ENCODE measurements at regions not wholly inside any gene's neighbourhood (a gene's known extent, or its start where the extent isn't known, plus 50 kb on each side); places are given as distances from the start of the nearest gene placed in this dataset.

DNA sequence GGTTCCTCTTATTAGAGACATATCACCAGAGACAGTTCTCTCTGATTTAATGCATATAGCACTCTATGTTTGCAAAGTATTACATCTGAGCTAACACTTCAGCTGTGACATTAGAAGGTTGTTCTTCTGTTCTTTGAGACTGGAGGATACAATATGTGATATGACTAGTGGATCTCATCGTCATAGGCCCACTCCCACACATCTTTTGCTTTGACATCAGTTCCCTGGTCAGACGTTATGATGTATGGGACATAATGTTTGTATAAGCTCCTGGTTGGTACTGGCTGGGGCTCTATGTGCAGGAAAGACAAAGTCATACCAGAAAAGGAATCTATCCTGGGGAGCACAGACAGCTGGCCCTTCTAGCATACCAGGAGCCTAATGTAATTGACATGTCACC, 57.7 kb upstream of the MAML3 start (continued):
- no peak for TF ChIP-seq ESRRG (CRISPR knock-in tag; IDR thresholded peaks at IDR 0.05)

GRCh38 chr4:140211161-140211560, 57.2 kb upstream of the MAML3 start:
- no peak for ATAC-seq
- no peak for TF ChIP-seq RARB (CRISPR knock-in tag; IDR thresholded peaks at IDR 0.05)
- no peak for TF ChIP-seq ZFP3 (CRISPR knock-in tag; IDR thresholded peaks at IDR 0.05)
- no peak for TF ChIP-seq ESRRG (CRISPR knock-in tag; IDR thresholded peaks at IDR 0.05)
- TF ChIP-seq TOX (CRISPR knock-in tag; IDR thresholded peaks at IDR 0.05; ENCODE audit: borderline replicate concordance): no peak

DNA sequence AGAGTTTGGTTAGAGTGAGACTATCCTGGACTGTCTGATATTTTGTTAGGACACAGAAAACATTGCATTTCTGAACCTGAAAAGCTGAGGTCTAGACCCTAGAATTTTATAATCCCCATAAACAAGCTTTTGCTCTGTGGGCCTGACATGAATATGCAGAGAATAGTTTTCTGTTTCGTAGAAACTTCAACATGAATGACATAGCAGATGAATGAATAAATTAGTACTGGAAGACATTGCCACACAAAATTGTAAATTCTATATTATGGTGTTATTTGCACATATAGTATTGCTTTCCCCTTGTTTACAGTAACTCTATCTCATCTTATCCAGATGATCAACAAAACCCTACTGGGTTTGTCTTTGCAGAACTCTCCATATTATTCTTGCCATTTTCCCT, 54.9 kb upstream of the MAML3 start:
- no peak for ATAC-seq
- no peak for TF ChIP-seq TOX (CRISPR knock-in tag; IDR thresholded peaks at IDR 0.05; ENCODE audit: borderline replicate concordance)
- no peak for TF ChIP-seq ZFP3 (CRISPR knock-in tag; IDR thresholded peaks at IDR 0.05)
- TF ChIP-seq, protein P1, sequence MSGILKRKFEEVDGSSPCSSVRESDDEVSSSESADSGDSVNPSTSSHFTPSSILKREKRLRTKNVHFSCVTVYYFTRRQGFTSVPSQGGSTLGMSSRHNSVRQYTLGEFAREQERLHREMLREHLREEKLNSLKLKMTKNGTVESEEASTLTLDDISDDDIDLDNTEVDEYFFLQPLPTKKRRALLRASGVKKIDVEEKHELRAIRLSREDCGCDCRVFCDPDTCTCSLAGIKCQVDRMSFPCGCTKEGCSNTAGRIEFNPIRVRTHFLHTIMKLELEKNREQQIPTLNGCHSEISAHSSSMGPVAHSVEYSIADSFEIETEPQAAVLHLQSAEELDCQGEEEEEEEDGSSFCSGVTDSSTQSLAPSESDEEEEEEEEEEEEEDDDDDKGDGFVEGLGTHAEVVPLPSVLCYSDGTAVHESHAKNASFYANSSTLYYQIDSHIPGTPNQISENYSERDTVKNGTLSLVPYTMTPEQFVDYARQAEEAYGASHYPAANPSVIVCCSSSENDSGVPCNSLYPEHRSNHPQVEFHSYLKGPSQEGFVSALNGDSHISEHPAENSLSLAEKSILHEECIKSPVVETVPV (CRISPR knock-in tag; IDR thresholded peaks at IDR 0.05): no peak
- TF ChIP-seq ZC3H10 (CRISPR knock-in tag; IDR thresholded peaks at IDR 0.05): no peak
- TF ChIP-seq, protein P2, sequence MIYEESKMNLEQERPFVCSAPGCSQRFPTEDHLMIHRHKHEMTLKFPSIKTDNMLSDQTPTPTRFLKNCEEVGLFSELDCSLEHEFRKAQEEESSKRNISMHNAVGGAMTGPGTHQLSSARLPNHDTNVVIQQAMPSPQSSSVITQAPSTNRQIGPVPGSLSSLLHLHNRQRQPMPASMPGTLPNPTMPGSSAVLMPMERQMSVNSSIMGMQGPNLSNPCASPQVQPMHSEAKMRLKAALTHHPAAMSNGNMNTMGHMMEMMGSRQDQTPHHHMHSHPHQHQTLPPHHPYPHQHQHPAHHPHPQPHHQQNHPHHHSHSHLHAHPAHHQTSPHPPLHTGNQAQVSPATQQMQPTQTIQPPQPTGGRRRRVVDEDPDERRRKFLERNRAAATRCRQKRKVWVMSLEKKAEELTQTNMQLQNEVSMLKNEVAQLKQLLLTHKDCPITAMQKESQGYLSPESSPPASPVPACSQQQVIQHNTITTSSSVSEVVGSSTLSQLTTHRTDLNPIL (CRISPR knock-in tag; IDR thresholded peaks at IDR 0.05; ENCODE audit: low read depth): no peak
- TF ChIP-seq ZNF8 (CRISPR knock-in tag; IDR thresholded peaks at IDR 0.05): no peak
- TF ChIP-seq, protein P3, sequence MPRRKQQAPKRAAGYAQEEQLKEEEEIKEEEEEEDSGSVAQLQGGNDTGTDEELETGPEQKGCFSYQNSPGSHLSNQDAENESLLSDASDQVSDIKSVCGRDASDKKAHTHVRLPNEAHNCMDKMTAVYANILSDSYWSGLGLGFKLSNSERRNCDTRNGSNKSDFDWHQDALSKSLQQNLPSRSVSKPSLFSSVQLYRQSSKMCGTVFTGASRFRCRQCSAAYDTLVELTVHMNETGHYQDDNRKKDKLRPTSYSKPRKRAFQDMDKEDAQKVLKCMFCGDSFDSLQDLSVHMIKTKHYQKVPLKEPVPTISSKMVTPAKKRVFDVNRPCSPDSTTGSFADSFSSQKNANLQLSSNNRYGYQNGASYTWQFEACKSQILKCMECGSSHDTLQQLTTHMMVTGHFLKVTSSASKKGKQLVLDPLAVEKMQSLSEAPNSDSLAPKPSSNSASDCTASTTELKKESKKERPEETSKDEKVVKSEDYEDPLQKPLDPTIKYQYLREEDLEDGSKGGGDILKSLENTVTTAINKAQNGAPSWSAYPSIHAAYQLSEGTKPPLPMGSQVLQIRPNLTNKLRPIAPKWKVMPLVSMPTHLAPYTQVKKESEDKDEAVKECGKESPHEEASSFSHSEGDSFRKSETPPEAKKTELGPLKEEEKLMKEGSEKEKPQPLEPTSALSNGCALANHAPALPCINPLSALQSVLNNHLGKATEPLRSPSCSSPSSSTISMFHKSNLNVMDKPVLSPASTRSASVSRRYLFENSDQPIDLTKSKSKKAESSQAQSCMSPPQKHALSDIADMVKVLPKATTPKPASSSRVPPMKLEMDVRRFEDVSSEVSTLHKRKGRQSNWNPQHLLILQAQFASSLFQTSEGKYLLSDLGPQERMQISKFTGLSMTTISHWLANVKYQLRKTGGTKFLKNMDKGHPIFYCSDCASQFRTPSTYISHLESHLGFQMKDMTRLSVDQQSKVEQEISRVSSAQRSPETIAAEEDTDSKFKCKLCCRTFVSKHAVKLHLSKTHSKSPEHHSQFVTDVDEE (CRISPR knock-in tag; IDR thresholded peaks at IDR 0.05): no peak
- no peak for TF ChIP-seq ZNF565 (CRISPR knock-in tag; conservative IDR thresholded peaks at IDR 0.05; ENCODE audit: low read depth)
- TF ChIP-seq ZFP30 (CRISPR knock-in tag; IDR thresholded peaks at IDR 0.05): no peak
- no peak for TF ChIP-seq RARB (CRISPR knock-in tag; IDR thresholded peaks at IDR 0.05)
- TF ChIP-seq PATZ1 (CRISPR knock-in tag; IDR thresholded peaks at IDR 0.05; ENCODE audit: borderline replicate concordance): no peak
- no peak for TF ChIP-seq ZNF70 (CRISPR knock-in tag; IDR thresholded peaks at IDR 0.05)
- no peak for TF ChIP-seq OSR1 (CRISPR knock-in tag; IDR thresholded peaks at IDR 0.05)
- no peak for TF ChIP-seq PPARA (CRISPR knock-in tag; IDR thresholded peaks at IDR 0.05; ENCODE audit: borderline replicate concordance)
